ENCODE measurements at regions not wholly inside any gene's neighbourhood (a gene's known extent, or its start where the extent isn't known, plus 50 kb on each side); places are given as distances from the start of the nearest gene placed in this dataset.

GRCh38 chr2:64329848-64330247 is 124.1 kb upstream of the LGALSL start:
- TF ChIP-seq, protein P1, sequence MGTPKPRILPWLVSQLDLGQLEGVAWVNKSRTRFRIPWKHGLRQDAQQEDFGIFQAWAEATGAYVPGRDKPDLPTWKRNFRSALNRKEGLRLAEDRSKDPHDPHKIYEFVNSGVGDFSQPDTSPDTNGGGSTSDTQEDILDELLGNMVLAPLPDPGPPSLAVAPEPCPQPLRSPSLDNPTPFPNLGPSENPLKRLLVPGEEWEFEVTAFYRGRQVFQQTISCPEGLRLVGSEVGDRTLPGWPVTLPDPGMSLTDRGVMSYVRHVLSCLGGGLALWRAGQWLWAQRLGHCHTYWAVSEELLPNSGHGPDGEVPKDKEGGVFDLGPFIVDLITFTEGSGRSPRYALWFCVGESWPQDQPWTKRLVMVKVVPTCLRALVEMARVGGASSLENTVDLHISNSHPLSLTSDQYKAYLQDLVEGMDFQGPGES (IDR thresholded peaks at IDR 0.05; ENCODE audit: low read depth, low read length), result no peak
- TF ChIP-seq CTCF (IDR thresholded peaks at IDR 0.05) (no peak), NRF1 (IDR thresholded peaks at IDR 0.05; ENCODE audit: low read depth, low read length) (no peak), EP300 (IDR thresholded peaks at IDR 0.05; ENCODE audit: borderline replicate concordance in 1 of 2, low read depth in 1 of 2, low read length in 1 of 2) (no peak), RFX5 (IDR thresholded peaks at IDR 0.05; ENCODE audit: low read length) (no peak), CHD2 (IDR thresholded peaks at IDR 0.05; ENCODE audit: low read length, partially characterized antibody) (no peak), RAD21 (IDR thresholded peaks at IDR 0.05; ENCODE audit: low read length) (no peak), TCF12 (IDR thresholded peaks at IDR 0.05) (no peak), NFIC (IDR thresholded peaks at IDR 0.05; ENCODE audit: borderline replicate concordance) (no peak), YY1 (IDR thresholded peaks at IDR 0.05; ENCODE audit: low read depth) (no peak), FOXJ3 (CRISPR knock-in tag; IDR thresholded peaks at IDR 0.05) (no peak)

All from SK-N-SH (cell line).